HCT116 (cell line): ENCODE measurements at regions not wholly inside any gene's neighbourhood (a gene's known extent, or its start where the extent isn't known, plus 50 kb on each side); places are given as distances from the start of the nearest gene placed in this dataset.

Experiments used
- ATAC-seq: fragments of 200-7000 bp; cut with Tn5 transposase; 2 replicates; pipeline ENCODE4 v1.9.1; 2020; ENCODE audit warnings: mild to moderate bottlenecking, moderate library complexity
- BruUV-seq: library from RNA; stranded (reverse); fragments of 400-500 nt; replicated peaks from 2 replicates; lab custom pipeline; 2021; lab: Mats Ljungman, UMichigan
- CTCF ChIA-PET: fragments of 300-600 bp; sonication (Branson Sonifier 250); formaldehyde crosslinking; loops from one replicate; lab custom pipeline; 2021; ENCODE audit warnings: antibody characterized with exemption; lab: Charles Lee
- POLR2A ChIA-PET: fragments of 300-600, 350-600 bp; sonication (Branson Sonifier 250); formaldehyde crosslinking; loops from one replicate; lab custom pipeline; 2021; ENCODE audit warnings: antibody characterized with exemption; lab: Charles Lee
- RAD21 ChIA-PET, 2 experiments: fragments of 300-600 bp; sonication (Branson Sonifier 250); formaldehyde crosslinking; loops; one replicate each; lab custom pipeline; 2023; ENCODE audit warnings: low total read pairs in 2 of 2; ENCODE audit not compliant: uncharacterized antibody in 2 of 2, unreplicated experiment in 2 of 2, low non-redundant PET in 1 of 2; lab: Charles Lee
- DNase-seq: peaks from one replicate; pipeline ENCODE4 v3.0.0-alpha.2; 2010; ENCODE audit warnings: low read depth, low spot score
- H2AFZ ChIP-seq: fragments of 200-600 bp; shearing (Covaris generic), sonication (generic); 2 replicates; pipeline ENCODE4 v1.6.1; 2017; ENCODE audit warnings: low read depth, mixed run types, mixed read lengths, antibody characterized with exemption, low read length; ENCODE audit not compliant: poor library complexity, severe bottlenecking
- H3K27ac ChIP-seq: 2 replicates; pipeline ENCODE4 v1.5.1; 2012; ENCODE audit warnings: low read depth, low read length
- H3K27me3 ChIP-seq: fragments of 200-600 bp; sonication (generic); 2 replicates; pipeline ENCODE4 v1.6.1; 2016; ENCODE audit warnings: mixed run types, low read length, mixed read lengths; ENCODE audit not compliant: insufficient read depth
- H3K36me3 ChIP-seq, 2 experiments: fragments of 200-500 bp in 1 of 2; fragments of 200-600 bp in 1 of 2; sonication (Bioruptor generic) in 1 of 2; sonication (generic) in 1 of 2; 2 replicates each; pipeline versions ENCODE4 v1.5.1 to v1.6.1; 2014 to 2016; ENCODE audit warnings: low read length in 2 of 2, inconsistent platforms in 1 of 2, mixed read lengths in 1 of 2, mixed run types in 1 of 2; ENCODE audit not compliant: insufficient read depth in 2 of 2, control insufficient read depth in 1 of 2
- H3K4me1 ChIP-seq, 2 experiments: fragments of 200-600 bp in 1 of 2; sonication (generic) in 1 of 2; 2 replicates each; pipeline versions ENCODE4 v1.5.1 to v1.6.1; 2012 to 2017; ENCODE audit warnings: low read length in 2 of 2, inconsistent platforms in 1 of 2, mild to moderate bottlenecking in 1 of 2, mixed read lengths in 1 of 2, mixed run types in 1 of 2, moderate library complexity in 1 of 2; ENCODE audit not compliant: insufficient read depth in 2 of 2, control insufficient read depth in 1 of 2
- H3K4me2 ChIP-seq: fragments of 200-600 bp; sonication (generic); 2 replicates; pipeline ENCODE4 v1.6.1; 2017; ENCODE audit warnings: mixed run types, low read length, mixed read lengths
- H3K4me3 ChIP-seq, 2 experiments: fragments of 200-600 bp in 1 of 2; sonication (generic) in 1 of 2; replicated peaks in 1 of 2; 2 replicates each; pipeline ENCODE4 v1.5.1; 2011 to 2016; ENCODE audit warnings: low read length in 2 of 2, control low read depth in 1 of 2, low read depth in 1 of 2, mild to moderate bottlenecking in 1 of 2, mixed read lengths in 1 of 2, mixed run types in 1 of 2
- H3K79me2 ChIP-seq: fragments of 200-600 bp; sonication (generic); 2 replicates; pipeline ENCODE4 v1.6.1; 2017; ENCODE audit warnings: mild to moderate bottlenecking, mixed run types, low read length, moderate library complexity, mixed read lengths; ENCODE audit not compliant: insufficient read depth
- H3K9ac ChIP-seq: fragments of 200-600 bp; sonication (generic); 2 replicates; pipeline ENCODE4 v1.6.1; 2016; ENCODE audit warnings: low read length, mixed read lengths
- H3K9me2 ChIP-seq: fragments of 200-600 bp; sonication (generic), shearing (Covaris generic); 2 replicates; pipeline ENCODE4 v1.6.1; 2017; ENCODE audit warnings: mixed run types, mild to moderate bottlenecking, moderate library complexity; ENCODE audit not compliant: insufficient read depth
- H3K9me3 ChIP-seq, 2 experiments: fragments of 200-500 bp in 1 of 2; fragments of 200-600 bp in 1 of 2; sonication (Bioruptor generic) in 1 of 2; sonication (generic) in 1 of 2; 2 replicates each; pipeline ENCODE4 v1.6.1; 2014 to 2017; ENCODE audit warnings: low read length in 2 of 2, mixed read lengths in 2 of 2, inconsistent platforms in 1 of 2, low read depth in 1 of 2, mild to moderate bottlenecking in 1 of 2, mixed run types in 1 of 2, moderate library complexity in 1 of 2; ENCODE audit not compliant: control insufficient read depth in 1 of 2, insufficient read depth in 1 of 2
- H4K20me1 ChIP-seq: fragments of 200-600 bp; sonication (generic), shearing (Covaris generic); 2 replicates; pipeline ENCODE4 v1.6.1; 2017; ENCODE audit warnings: mixed run types, mild to moderate bottlenecking, moderate library complexity; ENCODE audit not compliant: insufficient read depth
- ELF1 ChIP-seq: IDR thresholded peaks from 2 replicates; pipeline ENCODE4 v1.6.1; 2012; ENCODE audit warnings: low read depth, borderline replicate concordance
- EZH2phosphoT487 ChIP-seq: fragments of 200-600 bp; IDR thresholded peaks from 2 replicates; pipeline ENCODE4 v1.6.1; 2018; ENCODE audit warnings: antibody characterized with exemption, borderline replicate concordance
- FOSL1 ChIP-seq: IDR thresholded peaks from 2 replicates; pipeline ENCODE4 v1.6.1; 2012; ENCODE audit warnings: low read depth
- JUND ChIP-seq: IDR thresholded peaks from 2 replicates; pipeline ENCODE4 v1.6.1; 2012
- POLR2A ChIP-seq: IDR thresholded peaks from 2 replicates; pipeline ENCODE4 v1.7.0; 2011; ENCODE audit warnings: borderline replicate concordance; ENCODE audit not compliant: insufficient read depth, insufficient read length; ENCODE audit errors: extremely low read depth
- POLR2AphosphoS5 ChIP-seq: IDR thresholded peaks from 2 replicates; pipeline ENCODE4 v1.6.1; 2011; ENCODE audit warnings: mild to moderate bottlenecking, low read depth, low read length, moderate library complexity
- RAD21 ChIP-seq: IDR thresholded peaks from 2 replicates; pipeline ENCODE4 v1.6.1; 2012; ENCODE audit warnings: low read depth, mild to moderate bottlenecking
- SP1 ChIP-seq: IDR thresholded peaks from 2 replicates; pipeline ENCODE4 v1.6.1; 2012; ENCODE audit warnings: low read depth
- ZBTB33 ChIP-seq: IDR thresholded peaks from 2 replicates; pipeline ENCODE4 v1.6.1; 2011; ENCODE audit warnings: mild to moderate bottlenecking, low read length, moderate library complexity; ENCODE audit not compliant: insufficient replicate concordance; ENCODE audit errors: extremely low read depth
- ZFX ChIP-seq: fragments of 450-650 bp; IDR thresholded peaks from 2 replicates; pipeline ENCODE4 v1.6.1; 2017
- ZNF274 ChIP-seq: fragments of 200-500 bp; sonication (Bioruptor generic); IDR thresholded peaks from 2 replicates; pipeline ENCODE4 v1.6.1; 2014; ENCODE audit warnings: mild to moderate bottlenecking, low read depth, low read length, inconsistent platforms
- intact Hi-C: fragments of 100-400 bp; cut with micrococcal nuclease; formaldehyde crosslinking; loops from 2 replicates; pipeline ENCODE4 v1.10.0; 2022
- TF ChIP-seq, protein P1 (sequence below): IDR thresholded peaks from 2 replicates; pipeline ENCODE4 v1.6.1; 2012; ENCODE audit warnings: low read depth
- TF ChIP-seq, protein P2 (sequence below): IDR thresholded peaks from 2 replicates; pipeline ENCODE4 v1.6.1; 2012

DNA sequence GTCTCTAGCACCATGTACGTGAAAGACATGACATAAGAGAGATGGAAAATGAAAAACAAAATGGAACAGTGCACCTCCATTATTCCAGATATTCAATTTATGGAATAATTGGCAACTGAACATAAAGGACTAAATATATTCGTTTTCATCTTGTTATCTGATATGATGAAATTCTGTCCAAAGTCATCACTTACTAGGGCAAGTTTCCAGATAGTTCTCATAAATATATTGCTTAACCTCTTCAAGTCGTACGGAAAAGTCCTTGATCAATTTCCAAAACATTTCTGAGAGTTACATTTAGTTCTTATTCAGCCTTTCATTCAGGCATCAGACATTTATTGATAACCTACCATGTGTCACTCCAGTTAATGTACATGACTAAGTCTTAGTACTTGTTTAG lies 185.2 kb downstream of the HGF start:
- BruUV-seq = no TSS peak
- DNase-seq = no peak
- Histone ChIP-seq H3K9me3 (no peaks in the 10 kb centered on the region), H3K27me3 (no peaks in the 10 kb centered on the region), H4K20me1 (no peaks in the 10 kb centered on the region), H3K27ac (no peak overlapping the region)
- no peak for TF ChIP-seq SP1
- no peak for TF ChIP-seq ZBTB33
- TF ChIP-seq JUND = no peak
- no peak for TF ChIP-seq POLR2AphosphoS5
- TF ChIP-seq FOSL1 = no peak
- TF ChIP-seq ZNF274 = no peak
- TF ChIP-seq, all 23 proteins: peak for 0
- no peak overlapping the region for H3K4me2 ChIP-seq
- POLR2A ChIA-PET = no interaction called here
- RAD21 ChIA-PET = no interaction called here
- no peaks in the 10 kb centered on the region for H3K4me1 ChIP-seq
- H3K79me2 ChIP-seq = no peaks in the 10 kb centered on the region
- intact Hi-C loops = no loop called here
- H3K9ac ChIP-seq = no peak overlapping the region
- no peak for ATAC-seq
- H3K9me2 ChIP-seq = no peaks in the 10 kb centered on the region
- no peaks in the 10 kb centered on the region for H3K36me3 ChIP-seq
- no peak overlapping the region for H3K4me3 ChIP-seq
- no peak overlapping the region for H2AFZ ChIP-seq
- CTCF ChIA-PET = no interaction called here

- intact Hi-C loops = no loop called here
- TF ChIP-seq POLR2A (no peak), RAD21 (no peak), EZH2phosphoT487 (no peak), ZFX (no peak), ELF1 (no peak)
- TF ChIP-seq, protein P1, sequence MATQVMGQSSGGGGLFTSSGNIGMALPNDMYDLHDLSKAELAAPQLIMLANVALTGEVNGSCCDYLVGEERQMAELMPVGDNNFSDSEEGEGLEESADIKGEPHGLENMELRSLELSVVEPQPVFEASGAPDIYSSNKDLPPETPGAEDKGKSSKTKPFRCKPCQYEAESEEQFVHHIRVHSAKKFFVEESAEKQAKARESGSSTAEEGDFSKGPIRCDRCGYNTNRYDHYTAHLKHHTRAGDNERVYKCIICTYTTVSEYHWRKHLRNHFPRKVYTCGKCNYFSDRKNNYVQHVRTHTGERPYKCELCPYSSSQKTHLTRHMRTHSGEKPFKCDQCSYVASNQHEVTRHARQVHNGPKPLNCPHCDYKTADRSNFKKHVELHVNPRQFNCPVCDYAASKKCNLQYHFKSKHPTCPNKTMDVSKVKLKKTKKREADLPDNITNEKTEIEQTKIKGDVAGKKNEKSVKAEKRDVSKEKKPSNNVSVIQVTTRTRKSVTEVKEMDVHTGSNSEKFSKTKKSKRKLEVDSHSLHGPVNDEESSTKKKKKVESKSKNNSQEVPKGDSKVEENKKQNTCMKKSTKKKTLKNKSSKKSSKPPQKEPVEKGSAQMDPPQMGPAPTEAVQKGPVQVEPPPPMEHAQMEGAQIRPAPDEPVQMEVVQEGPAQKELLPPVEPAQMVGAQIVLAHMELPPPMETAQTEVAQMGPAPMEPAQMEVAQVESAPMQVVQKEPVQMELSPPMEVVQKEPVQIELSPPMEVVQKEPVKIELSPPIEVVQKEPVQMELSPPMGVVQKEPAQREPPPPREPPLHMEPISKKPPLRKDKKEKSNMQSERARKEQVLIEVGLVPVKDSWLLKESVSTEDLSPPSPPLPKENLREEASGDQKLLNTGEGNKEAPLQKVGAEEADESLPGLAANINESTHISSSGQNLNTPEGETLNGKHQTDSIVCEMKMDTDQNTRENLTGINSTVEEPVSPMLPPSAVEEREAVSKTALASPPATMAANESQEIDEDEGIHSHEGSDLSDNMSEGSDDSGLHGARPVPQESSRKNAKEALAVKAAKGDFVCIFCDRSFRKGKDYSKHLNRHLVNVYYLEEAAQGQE = no peak
- TF ChIP-seq, protein P2, sequence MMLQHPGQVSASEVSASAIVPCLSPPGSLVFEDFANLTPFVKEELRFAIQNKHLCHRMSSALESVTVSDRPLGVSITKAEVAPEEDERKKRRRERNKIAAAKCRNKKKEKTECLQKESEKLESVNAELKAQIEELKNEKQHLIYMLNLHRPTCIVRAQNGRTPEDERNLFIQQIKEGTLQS = no peak
Observed at GRCh38 chr7:81583882-81584533, 185.8 kb downstream of the HGF start.

More at GRCh38 chr7:81583882-81584533, 185.8 kb downstream of the HGF start:
- RAD21 ChIA-PET = no interaction called here
- Histone ChIP-seq H3K27ac (no peak overlapping the region), H3K79me2 (no peaks in the 10 kb centered on the region), H4K20me1 (no peaks in the 10 kb centered on the region), H3K27me3 (no peaks in the 10 kb centered on the region), H3K4me3 (no peak overlapping the region), H3K9me3 (no peaks in the 10 kb centered on the region), H3K4me1 (no peaks in the 10 kb centered on the region), H2AFZ (no peak overlapping the region), H3K4me2 (no peak overlapping the region), H3K9ac (no peak overlapping the region), H3K9me2 (no peaks in the 10 kb centered on the region), H3K36me3 (no peaks in the 10 kb centered on the region)
- POLR2A ChIA-PET = no interaction called here
- DNase-seq = no peak
- ATAC-seq = no peak
- CTCF ChIA-PET = no interaction called here
- no TSS peak for BruUV-seq
